ENCODE measurements at regions not wholly inside any gene's neighbourhood (a gene's known extent, or its start where the extent isn't known, plus 50 kb on each side); places are given as distances from the start of the nearest gene placed in this dataset.

DNA sequence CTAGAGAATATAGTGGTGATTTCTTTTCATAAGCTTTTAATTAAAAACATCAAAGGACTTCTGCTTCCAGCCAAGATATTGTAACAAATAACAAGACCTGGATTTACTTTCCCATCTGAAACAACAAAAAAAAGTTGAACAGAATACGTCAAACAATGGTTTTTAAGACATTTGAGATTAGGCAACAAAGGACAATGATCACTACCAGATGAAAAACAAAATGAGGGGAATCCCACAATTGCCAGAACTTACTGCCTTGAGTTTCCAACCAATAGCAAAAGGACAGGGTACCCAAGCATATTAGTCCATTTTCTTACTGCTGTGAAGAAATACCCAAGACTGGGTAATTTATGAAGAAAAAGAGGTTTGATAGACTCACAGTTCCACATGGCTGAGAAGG lies 341.4 kb upstream of the INTU start:
- TF ChIP-seq, protein P1, sequence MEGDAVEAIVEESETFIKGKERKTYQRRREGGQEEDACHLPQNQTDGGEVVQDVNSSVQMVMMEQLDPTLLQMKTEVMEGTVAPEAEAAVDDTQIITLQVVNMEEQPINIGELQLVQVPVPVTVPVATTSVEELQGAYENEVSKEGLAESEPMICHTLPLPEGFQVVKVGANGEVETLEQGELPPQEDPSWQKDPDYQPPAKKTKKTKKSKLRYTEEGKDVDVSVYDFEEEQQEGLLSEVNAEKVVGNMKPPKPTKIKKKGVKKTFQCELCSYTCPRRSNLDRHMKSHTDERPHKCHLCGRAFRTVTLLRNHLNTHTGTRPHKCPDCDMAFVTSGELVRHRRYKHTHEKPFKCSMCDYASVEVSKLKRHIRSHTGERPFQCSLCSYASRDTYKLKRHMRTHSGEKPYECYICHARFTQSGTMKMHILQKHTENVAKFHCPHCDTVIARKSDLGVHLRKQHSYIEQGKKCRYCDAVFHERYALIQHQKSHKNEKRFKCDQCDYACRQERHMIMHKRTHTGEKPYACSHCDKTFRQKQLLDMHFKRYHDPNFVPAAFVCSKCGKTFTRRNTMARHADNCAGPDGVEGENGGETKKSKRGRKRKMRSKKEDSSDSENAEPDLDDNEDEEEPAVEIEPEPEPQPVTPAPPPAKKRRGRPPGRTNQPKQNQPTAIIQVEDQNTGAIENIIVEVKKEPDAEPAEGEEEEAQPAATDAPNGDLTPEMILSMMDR (IDR thresholded peaks at IDR 0.05) = no peak
- no peak for TF ChIP-seq POLR2A (IDR thresholded peaks at IDR 0.05)
- no peak overlapping the region for H3K4me3 ChIP-seq (ENCODE audit: low read depth, poor library complexity, severe bottlenecking)
- 47 to 49% methylated on average over 1 of the region's 1 CpG for WGBS, 2 donors
- intact Hi-C loops (cut with DNase I; ENCODE audit: low total_unique reads) = no loop called here
- no peak for DNase-seq (ENCODE audit: low spot score in 2 of 2)

GRCh38 chr4:127293496-127293895 lies 339.3 kb upstream of the INTU start:
- no peak for TF ChIP-seq POLR2A (IDR thresholded peaks at IDR 0.05)
- TF ChIP-seq, protein P1 (IDR thresholded peaks at IDR 0.05) = no peak
- WGBS, 2 donors = 31 to 35% methylated on average over 2 of the region's 2 CpGs
- intact Hi-C loops (cut with DNase I; ENCODE audit: low total_unique reads) = no loop called here
- DNase-seq (ENCODE audit: low spot score in 2 of 2) = no peak
- H3K4me3 ChIP-seq (ENCODE audit: low read depth, poor library complexity, severe bottlenecking) = no peak overlapping the region

DNA sequence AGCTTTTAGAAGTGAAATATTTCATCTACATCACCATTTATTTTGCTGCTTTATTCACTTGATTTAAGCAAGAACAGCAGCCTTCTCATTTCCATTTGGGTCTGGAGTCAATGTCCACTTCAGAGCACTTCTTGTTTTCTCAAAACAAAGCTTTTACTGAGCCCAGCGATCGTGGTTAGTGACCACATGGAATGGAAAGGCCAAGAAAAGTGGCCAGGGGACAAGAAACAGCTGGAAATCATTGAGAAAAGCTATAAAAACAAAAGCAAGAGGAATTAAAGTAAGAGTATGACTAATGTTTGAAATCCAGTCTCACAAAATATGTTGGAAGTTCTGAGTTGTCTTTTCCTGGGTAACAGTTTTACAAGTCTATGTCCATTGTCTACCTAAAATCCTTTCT lies 328.4 kb upstream of the INTU start:
- DNase-seq (ENCODE audit: low spot score in 2 of 2) = peak in 1 of 2 donors; percentile 37
- TF ChIP-seq POLR2A (IDR thresholded peaks at IDR 0.05) = no peak
- TF ChIP-seq, protein P1 (IDR thresholded peaks at IDR 0.05) = no peak
- WGBS, 2 donors = 46 to 52% methylated on average over 2 of the region's 2 CpGs
- intact Hi-C loops (cut with DNase I; ENCODE audit: low total_unique reads) = no loop called here
- no peak overlapping the region for H3K4me3 ChIP-seq (ENCODE audit: low read depth, poor library complexity, severe bottlenecking)

- no peak for TF ChIP-seq POLR2A (IDR thresholded peaks at IDR 0.05)
- TF ChIP-seq, protein P1 (IDR thresholded peaks at IDR 0.05) = no peak
- no peak for DNase-seq (ENCODE audit: low spot score in 2 of 2)
- intact Hi-C loops (cut with DNase I; ENCODE audit: low total_unique reads) = no loop called here
- WGBS, 2 donors = 79 to 83% methylated on average over 3 of the region's 3 CpGs
- no peak overlapping the region for H3K4me3 ChIP-seq (ENCODE audit: low read depth, poor library complexity, severe bottlenecking)
Observed at GRCh38 chr4:127307996-127308395, 324.8 kb upstream of the INTU start.

DNA sequence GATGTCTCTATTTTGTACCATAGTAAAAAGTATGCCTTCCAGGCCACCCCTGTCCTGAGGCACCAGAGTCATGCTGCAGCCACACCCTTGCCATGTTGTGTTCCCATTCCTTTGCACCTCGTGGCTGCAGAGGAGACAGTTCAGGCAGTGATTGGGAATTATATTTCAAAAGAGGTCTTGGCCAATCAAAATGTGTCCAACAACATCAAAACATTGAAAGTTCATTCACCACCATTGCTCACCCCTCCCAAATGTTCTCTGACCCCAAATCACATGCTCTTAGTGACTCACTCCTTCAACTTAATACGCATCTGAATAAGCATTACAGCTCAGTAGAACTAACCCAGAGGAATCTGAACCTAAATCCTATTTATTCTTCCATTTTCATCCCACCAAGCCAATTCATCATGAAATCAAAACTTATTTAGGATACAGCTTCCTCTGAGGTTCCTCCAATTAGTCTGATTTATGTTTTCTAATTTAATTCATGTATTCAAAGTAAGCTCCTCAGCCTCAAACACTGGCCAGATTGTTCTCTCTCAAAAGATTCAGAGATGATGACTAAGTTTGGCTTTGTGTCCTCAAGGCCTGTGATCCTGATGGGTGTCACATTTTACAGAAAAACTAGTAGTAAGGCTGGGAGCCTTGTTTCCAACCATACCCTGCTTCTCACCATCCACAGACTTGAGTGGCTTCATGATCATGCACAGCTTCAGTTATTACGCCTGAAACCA lies 323.2 kb upstream of the INTU start:
- 42 to 56% methylated on average over 3 of the region's 3 CpGs for WGBS, 2 donors
- H3K4me3 ChIP-seq (ENCODE audit: low read depth, poor library complexity, severe bottlenecking) = no peak overlapping the region
- TF ChIP-seq, protein P1 (IDR thresholded peaks at IDR 0.05) = no peak
- no peak for TF ChIP-seq POLR2A (IDR thresholded peaks at IDR 0.05)
- peak in 1 of 2 donors; percentile 59 for DNase-seq (ENCODE audit: low spot score in 2 of 2)
- intact Hi-C loops (cut with DNase I; ENCODE audit: low total_unique reads) = no loop called here

DNA sequence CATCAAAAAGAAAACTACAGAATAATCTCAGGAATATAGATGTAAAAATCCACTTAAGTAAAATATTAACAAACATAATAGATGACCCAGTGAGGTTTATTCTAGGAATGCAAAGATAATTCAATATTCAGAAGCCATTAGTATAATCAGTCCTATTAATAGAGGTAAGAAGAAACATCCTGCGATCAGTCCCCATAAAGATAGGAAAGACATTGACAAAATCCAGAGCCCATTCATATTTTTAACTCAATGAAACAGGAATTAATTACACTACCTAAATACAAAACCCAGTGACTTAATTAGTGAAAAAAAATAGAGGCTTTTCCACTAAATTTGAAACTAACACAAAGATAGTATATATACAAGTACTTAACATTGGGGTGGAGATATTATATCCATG lies 321.4 kb upstream of the INTU start:
- no peak overlapping the region for H3K4me3 ChIP-seq (ENCODE audit: low read depth, poor library complexity, severe bottlenecking)
- WGBS, 2 donors = 90 to 98% methylated on average over 1 of the region's 1 CpG
- TF ChIP-seq POLR2A (IDR thresholded peaks at IDR 0.05) = no peak
- TF ChIP-seq, protein P1 (IDR thresholded peaks at IDR 0.05) = no peak
- no peak for DNase-seq (ENCODE audit: low spot score in 2 of 2)
- intact Hi-C loops (cut with DNase I; ENCODE audit: low total_unique reads) = no loop called here

Measured in lower leg skin (tissue), 4 donors.